Fibroblast of skin of abdomen (primary cell): ENCODE measurements at regions not wholly inside any gene's neighbourhood (a gene's known extent, or its start where the extent isn't known, plus 50 kb on each side); places are given as distances from the start of the nearest gene placed in this dataset.

Experiments used
- DNase-seq: peaks from one replicate; pipeline ENCODE4 v3.0.0-alpha.2; 2013

- DNase-seq, result no peak
Observed at GRCh38 chr5:33254579-33254978, 186.2 kb upstream of the TARS1 start.

GRCh38 chr5:33257807-33258429 lies 182.8 kb upstream of the TARS1 start:
- DNase-seq, result peak; percentile 91

- DNase-seq, result peak; percentile 39
Observed at GRCh38 chr5:33258553-33258952, 182.2 kb upstream of the TARS1 start.

GRCh38 chr5:33260098-33260497 lies 180.7 kb upstream of the TARS1 start:
- DNase-seq, result peak; percentile 31

GRCh38 chr5:33261305-33261704 lies 179.5 kb upstream of the TARS1 start:
- DNase-seq, result peak; percentile 86

GRCh38 chr5:33261747-33262146 lies 179.0 kb upstream of the TARS1 start:
- DNase-seq, result no peak

- no peak for DNase-seq
Observed at GRCh38 chr5:33267801-33268200, 173.0 kb upstream of the TARS1 start.

- no peak for DNase-seq
Observed at GRCh38 chr5:33268374-33268773, 172.4 kb upstream of the TARS1 start.

- no peak for DNase-seq
Observed at GRCh38 chr5:33270671-33271070, 170.1 kb upstream of the TARS1 start.

GRCh38 chr5:33271606-33272005 lies 169.2 kb upstream of the TARS1 start:
- DNase-seq, result peak; percentile 34

GRCh38 chr5:33272288-33272687 lies 168.5 kb upstream of the TARS1 start:
- peak; percentile 96 for DNase-seq

- DNase-seq, result no peak
Observed at GRCh38 chr5:33273985-33274384, 166.8 kb upstream of the TARS1 start.

- DNase-seq, result no peak
Observed at GRCh38 chr5:33275391-33275790, 165.4 kb upstream of the TARS1 start.

- DNase-seq, result peak; percentile 98
Observed at GRCh38 chr5:33275921-33276627, 164.7 kb upstream of the TARS1 start.

GRCh38 chr5:33276628-33276950 lies 164.2 kb upstream of the TARS1 start:
- no peak for DNase-seq

- DNase-seq, result no peak
Observed at GRCh38 chr5:33277061-33277650, 163.6 kb upstream of the TARS1 start.

- no peak for DNase-seq
Observed at GRCh38 chr5:33281431-33281843, 159.3 kb upstream of the TARS1 start.

GRCh38 chr5:33282157-33282556 lies 158.6 kb upstream of the TARS1 start:
- DNase-seq, result no peak

GRCh38 chr5:33282696-33283095 lies 158.1 kb upstream of the TARS1 start:
- peak; percentile 42 for DNase-seq

- no peak for DNase-seq
Observed at GRCh38 chr5:33283243-33283642, 157.5 kb upstream of the TARS1 start.

GRCh38 chr5:33284681-33285080 lies 156.1 kb upstream of the TARS1 start:
- no peak for DNase-seq

- DNase-seq, result no peak
Observed at GRCh38 chr5:33287242-33287641, 153.5 kb upstream of the TARS1 start.

- no peak for DNase-seq
Observed at GRCh38 chr5:33291216-33292000, 149.4 kb upstream of the TARS1 start.
